ENCODE measurements at regions not wholly inside any gene's neighbourhood (a gene's known extent, or its start where the extent isn't known, plus 50 kb on each side); places are given as distances from the start of the nearest gene placed in this dataset.
"Not testable (repeated sequence)": the region's sequence is repeated elsewhere in the genome, so short reads cannot be mapped to it uniquely, and the experiment has no call there.

DNA sequence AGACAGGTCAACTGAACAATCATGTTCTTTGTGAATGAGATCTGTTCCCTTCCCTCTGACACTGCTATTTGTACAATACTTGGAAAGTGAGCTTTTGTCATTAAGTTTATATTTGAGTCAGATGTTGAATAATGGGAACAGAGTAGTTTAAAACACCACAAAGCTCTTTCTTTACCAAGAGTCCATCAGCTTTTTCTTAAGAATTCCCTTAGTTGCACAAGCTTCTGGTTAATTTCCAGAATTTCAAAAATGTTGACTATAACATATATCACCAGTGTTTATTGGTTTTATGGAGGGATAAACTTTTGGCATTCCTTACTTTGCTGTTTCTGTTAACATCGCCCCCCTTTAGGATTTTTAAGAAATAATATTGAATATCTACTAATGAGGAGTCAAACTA, 403.7 kb downstream of the CCDC85A start:
- in situ Hi-C loops (cut with MboI; ENCODE audit: low pct_unique_long_range_greater_than_20kb, low sequenced_read_pairs), result no loop called here
- no peak for DNase-seq

DNA sequence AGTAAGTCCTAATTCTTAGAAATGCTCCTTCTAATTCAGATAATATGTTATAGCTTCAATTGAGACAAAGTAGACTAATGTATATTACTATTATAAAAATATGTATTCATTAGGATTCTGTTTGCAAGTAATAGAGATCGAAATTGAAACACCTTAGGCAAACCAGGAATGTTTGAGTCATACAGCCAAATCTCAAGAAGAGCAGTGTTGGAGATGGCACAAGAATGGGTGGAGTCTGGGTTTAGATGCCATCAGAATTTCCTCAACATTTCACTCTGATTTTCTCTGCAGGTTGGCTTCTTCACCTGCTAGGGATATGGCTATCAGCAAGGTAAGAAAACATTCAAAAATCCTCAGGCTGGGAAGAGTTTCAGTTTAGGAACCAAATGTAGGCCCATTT, 405.4 kb downstream of the CCDC85A start:
- in situ Hi-C loops (cut with MboI; ENCODE audit: low pct_unique_long_range_greater_than_20kb, low sequenced_read_pairs), result no loop called here
- DNase-seq, result no peak

DNA sequence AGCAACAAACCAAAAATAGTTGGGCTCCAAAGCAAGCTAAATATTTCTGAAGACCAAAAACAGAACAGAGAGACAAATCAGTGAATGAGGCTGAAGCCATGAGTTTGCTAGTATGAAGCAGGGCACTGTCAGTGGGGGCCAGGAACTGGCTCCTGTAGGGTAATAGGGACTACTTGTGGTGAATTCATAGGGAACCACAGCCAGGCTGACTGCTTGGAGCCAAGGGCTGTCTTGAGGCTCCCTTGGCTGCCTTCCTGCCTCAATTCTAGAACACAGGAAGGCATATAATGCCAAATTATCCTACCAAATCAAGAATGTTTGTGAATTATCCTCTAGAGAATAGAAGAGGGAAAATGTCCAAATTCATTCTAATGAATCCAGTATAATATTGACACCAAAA, 406.0 kb downstream of the CCDC85A start:
- DNase-seq, result no peak
- in situ Hi-C loops (cut with MboI; ENCODE audit: low pct_unique_long_range_greater_than_20kb, low sequenced_read_pairs), result no loop called here

DNA sequence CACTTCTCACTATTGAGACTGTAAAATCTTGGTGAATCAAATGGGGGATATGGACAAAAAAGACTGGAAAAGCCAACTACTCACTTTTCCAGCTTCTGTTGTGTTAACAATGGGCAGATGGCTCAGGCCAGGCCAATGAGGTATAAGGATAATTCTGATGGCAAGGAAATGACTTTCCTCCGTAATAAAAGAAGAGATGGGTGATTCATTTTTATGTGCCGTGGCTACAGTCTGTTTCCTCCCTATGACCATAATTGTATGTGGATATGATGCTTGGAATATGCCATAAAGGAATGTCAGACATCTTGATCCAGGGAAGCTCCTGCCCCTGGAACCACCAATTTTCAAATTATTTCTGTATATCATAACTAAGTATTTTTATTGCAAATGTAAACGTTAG, 406.8 kb downstream of the CCDC85A start:
- DNase-seq, result no peak
- in situ Hi-C loops (cut with MboI; ENCODE audit: low pct_unique_long_range_greater_than_20kb, low sequenced_read_pairs), result no loop called here

DNA sequence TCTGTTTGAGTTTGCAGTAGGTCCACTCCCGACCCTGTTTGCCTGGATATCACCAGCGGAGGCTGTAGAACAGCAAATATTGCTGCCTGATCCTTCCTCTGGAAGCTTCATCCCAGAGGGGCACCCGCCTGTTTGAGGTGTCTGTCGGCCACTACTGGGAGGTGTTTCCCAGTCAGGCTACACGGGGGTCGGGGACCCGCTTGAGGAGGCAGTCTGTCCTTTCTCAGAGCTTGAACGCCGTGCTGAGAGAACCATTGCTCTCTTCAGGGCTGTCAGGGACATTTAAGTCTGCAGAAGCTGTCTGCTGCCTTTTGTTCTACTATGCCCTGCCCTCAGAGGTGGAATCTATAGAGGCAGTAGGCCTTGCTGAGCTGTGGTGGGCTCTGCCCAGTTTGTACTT, 422.3 kb downstream of the CCDC85A start:
- DNase-seq; in situ Hi-C loops (cut with MboI; ENCODE audit: low pct_unique_long_range_greater_than_20kb, low sequenced_read_pairs): not testable (repeated sequence)

DNA sequence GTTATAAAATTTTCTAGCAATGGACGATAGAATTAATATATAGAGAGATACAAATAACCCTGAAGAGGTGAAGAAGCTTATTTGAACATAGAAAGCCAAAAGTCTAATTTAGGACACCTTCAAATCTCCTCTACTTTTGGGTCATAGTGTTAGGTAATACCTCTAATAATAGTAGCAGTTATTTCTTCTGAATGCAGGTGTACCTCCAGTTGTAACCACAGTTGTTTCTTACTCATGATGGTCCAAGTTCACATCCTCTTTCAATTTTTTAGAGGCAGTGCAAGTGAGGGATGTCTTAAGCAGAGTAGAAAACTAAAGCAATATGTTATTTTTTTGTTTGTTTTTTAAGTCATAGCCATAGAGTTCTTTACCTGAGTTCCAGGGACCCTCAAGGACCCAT, 429.5 kb downstream of the CCDC85A start:
- in situ Hi-C loops (cut with MboI; ENCODE audit: low pct_unique_long_range_greater_than_20kb, low sequenced_read_pairs), result no loop called here
- no peak for DNase-seq

DNA sequence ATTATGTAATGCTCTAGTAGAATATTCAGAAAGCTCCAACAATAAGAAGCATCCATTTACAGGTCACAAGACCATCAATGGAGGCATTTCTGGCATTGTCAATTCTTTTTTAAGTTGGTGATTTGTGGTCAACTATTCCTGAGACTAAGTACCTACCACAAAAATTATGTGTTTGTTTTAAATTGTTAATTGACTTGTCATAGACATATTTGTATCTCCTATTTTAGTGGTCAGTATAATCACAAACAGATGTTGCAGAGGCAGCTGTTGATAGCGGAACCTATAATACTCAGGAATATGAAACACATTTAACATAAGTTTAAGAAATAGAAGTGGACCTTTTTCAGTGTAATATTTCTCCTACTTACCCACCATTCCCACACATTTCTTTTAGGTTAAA, 430.1 kb downstream of the CCDC85A start:
- DNase-seq, result no peak
- in situ Hi-C loops (cut with MboI; ENCODE audit: low pct_unique_long_range_greater_than_20kb, low sequenced_read_pairs), result no loop called here

DNA sequence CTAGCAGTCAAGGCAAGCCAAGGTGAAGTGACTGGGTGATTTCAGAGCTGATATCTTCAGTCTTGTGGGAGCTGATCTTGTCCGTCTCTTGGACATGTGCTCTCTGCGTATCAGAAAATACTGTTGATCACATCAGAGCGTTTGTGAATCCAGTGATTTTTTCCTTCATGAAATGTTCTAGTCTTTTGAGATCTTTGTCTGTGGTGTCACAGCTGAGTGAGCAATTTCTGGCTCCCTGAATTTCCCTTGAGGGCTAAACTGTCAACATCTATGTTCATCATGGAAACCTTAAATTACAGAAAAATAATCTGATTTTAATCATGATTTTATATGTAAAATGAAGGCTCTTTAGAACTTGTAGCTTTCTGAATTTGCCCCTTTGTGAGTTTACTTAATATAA, 432.0 kb downstream of the CCDC85A start:
- in situ Hi-C loops (cut with MboI; ENCODE audit: low pct_unique_long_range_greater_than_20kb, low sequenced_read_pairs), result no loop called here
- no peak for DNase-seq

DNA sequence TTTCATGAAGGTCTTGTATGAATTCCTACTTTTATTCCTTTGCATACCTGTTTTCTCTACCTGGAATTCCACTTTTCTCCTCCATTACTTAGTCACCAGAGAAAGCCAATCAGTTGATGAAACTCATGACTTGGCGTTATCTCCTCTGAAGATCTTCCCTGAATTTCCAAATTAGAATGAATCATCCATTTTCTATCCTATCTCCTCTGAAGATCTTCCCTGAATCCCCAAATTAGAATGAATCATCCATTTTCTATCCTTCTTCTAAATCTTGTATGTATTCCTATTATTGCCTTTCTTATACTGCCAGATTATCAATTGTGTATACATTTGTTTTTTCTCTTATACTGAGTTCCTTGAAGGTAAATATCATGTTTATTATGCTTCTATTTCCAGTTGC, 440.4 kb downstream of the CCDC85A start:
- no peak for DNase-seq
- in situ Hi-C loops (cut with MboI; ENCODE audit: low pct_unique_long_range_greater_than_20kb, low sequenced_read_pairs), result no loop called here

DNA sequence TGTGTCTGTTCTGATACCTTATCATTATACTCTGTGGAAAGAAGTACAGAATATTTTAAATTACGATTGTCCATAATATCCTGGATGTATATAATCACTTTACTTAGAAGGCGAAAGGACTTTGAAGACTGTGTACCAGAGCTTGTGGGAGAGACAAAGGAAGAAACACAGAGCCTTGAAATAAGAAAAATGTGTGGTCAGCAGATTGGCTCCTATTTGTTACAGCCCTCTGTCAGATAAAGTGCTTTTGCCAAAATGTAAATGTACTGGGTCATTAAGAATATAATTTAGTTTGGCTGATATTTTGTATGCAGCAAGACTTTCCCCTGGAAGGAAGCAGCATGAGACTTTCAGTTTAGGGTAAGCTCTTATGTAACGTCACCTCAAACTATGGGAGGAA, 443.1 kb downstream of the CCDC85A start:
- in situ Hi-C loops (cut with MboI; ENCODE audit: low pct_unique_long_range_greater_than_20kb, low sequenced_read_pairs), result no loop called here

DNA sequence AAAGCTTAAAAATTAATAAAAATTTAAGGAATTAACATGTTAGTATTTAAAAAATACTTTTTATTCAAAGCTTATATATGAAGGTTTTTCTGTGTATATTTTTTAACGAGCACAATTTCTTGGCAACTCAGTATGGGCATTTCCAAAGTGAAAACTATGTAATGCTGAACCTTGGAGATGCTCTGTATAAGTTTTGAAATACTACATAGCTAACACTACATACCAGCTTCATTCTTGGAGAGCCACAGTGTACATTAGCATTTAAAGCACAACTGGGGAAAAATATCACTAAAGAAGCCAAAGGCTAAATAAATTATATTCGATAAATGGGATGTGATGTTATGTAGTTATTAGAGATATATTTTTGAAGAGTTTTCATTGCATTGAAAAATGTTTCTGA, 446.5 kb downstream of the CCDC85A start:
- no peak for DNase-seq
- in situ Hi-C loops (cut with MboI; ENCODE audit: low pct_unique_long_range_greater_than_20kb, low sequenced_read_pairs), result no loop called here

More for the DNA sequence above, 443.1 kb downstream of the CCDC85A start:
- DNase-seq, result no peak

DNA sequence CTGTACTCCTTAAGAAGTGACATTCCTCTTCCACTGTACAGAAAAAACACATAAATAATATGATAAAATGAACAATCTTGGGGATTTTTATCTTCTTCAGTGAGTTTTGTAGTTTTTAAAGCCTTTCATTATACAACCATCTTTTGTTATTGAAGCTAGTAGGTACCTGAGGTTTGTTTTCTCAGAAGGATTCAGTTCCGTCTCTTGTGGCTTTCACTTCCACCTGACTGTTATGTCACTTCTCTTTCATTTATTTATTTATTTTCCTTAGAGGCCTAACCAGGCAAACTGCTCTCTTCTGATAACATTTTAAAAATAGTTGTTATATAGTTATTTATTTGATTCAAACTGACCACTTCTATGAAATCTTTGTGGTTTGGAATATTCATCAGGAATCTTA, 464.2 kb downstream of the CCDC85A start:
- no peak for DNase-seq
- in situ Hi-C loops (cut with MboI; ENCODE audit: low pct_unique_long_range_greater_than_20kb, low sequenced_read_pairs), result no loop called here

DNA sequence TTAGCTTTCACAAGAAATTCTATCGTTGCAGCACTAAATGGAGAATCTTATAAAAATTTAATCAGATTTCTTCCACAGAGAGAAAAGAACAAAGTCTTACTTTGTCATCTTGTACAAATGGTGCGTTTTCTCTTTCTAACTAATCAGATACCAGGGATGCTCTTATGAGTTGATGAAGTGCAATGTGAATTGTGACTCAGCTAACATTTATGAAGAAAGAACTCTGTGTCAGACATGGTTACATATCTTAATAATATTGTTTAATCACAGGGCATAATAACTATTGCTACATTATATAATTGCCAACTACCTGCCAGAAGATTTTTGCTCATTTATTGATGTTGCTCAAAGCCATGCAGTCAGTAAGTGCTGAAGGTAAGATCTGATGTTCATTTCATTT, 465.0 kb downstream of the CCDC85A start:
- DNase-seq, result no peak
- in situ Hi-C loops (cut with MboI; ENCODE audit: low pct_unique_long_range_greater_than_20kb, low sequenced_read_pairs), result no loop called here

DNA sequence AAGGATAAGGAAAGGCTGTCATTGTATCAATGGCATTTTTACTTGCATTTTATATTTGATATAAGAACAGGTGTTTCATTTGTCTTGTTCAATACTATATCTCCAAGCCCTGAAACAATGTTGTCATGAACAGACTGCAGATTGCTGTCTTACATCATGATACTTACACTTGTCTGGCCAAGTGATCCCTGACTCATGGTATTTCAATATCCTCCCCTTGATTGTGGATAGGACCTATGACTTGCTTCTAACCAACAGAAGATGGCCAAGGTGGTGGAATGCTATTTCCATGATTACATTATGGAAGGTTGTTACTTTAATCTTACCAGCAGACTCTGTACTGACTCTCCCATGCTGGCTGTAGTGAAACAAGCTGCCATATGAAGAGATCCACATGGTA, 471.1 kb downstream of the CCDC85A start:
- no peak for DNase-seq
- in situ Hi-C loops (cut with MboI; ENCODE audit: low pct_unique_long_range_greater_than_20kb, low sequenced_read_pairs), result no loop called here

DNA sequence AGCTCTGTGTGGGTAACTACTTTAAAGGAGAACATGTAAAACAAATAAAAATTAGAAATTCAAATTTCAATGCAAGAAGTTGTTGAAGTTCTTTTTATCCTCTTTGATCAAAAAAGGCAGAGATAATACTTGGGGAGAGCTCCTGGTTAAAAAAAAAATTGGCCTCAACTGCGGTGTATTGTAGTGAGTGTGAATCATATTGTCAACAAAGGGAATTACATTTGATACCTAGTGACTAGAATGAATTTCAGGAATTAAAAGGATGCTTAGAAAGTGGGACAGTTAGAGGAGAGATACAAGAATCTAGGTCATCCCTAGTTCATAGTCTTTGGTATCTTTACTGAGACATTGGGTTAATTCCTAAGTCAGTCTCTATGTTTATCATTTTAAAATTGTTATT, 473.0 kb downstream of the CCDC85A start:
- DNase-seq, result no peak
- in situ Hi-C loops (cut with MboI; ENCODE audit: low pct_unique_long_range_greater_than_20kb, low sequenced_read_pairs), result no loop called here

DNA sequence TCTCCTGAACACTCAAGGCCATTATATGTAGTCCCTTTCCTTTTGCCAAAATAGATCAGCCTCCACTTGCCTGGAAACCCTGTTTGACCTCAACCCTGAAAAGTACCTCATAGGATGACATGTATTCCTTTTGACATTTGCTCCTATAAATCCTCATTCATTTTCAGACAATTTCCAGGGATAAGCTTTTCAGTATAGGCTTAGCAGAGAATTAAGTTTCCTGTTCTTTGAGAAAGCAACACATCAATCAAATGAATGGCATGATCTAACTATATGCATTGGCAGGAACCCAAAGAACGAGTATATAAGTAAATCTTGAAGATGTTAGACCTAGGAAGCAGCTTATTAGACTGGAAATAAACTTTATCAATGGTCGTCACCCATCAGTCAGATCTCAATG, 483.0 kb downstream of the CCDC85A start:
- no peak for DNase-seq
- in situ Hi-C loops (cut with MboI; ENCODE audit: low pct_unique_long_range_greater_than_20kb, low sequenced_read_pairs), result no loop called here

DNA sequence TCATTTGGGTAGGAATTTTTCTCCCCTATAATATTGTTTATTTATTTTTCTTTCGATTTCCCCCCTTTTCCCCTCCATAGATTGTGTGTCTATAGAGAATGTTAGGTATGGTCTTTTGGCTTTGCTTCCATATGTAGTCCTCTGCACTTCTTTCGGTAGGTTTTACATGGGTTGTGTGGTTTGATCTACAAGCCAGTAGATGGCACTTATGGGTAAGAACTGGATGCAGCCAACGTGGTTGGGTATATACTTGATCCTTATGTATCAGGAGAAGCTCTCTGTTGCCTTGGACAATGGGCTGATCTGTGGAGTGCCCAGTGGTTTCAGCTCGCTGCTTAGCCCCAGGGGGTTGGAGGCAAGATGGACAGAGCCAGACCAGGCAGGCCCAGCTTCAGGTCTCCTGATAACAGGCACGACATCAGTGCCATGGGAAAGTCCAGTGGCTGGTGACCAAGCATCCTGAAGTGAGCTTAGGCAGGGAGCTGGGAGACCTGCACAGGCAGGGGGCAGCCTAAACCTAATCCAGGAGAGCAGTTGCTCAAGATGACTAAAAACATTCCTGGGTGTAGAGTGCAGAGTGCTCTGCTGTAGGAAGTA, 488.3 kb downstream of the CCDC85A start:
- DNase-seq, result no peak

DNA sequence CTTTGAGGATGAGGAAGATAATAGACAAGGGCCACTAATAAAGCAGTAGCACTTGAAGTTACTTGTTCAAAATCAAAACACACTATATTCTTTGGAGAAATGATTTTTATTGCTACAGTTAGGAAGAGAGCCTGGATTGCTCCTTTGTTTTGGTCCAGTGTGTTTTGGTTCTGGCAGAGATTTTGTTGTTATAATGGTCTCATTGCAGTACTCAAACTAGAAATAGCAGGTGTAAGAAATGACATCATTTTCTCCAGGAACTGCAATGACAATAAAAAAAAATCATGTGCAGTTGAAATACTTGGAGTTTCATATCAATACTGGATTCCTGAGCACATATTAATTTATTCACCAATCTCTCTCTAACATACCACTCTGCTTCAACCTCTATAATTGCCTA, 490.3 kb downstream of the CCDC85A start:
- in situ Hi-C loops (cut with MboI; ENCODE audit: low pct_unique_long_range_greater_than_20kb, low sequenced_read_pairs), result no loop called here
- DNase-seq, result no peak

More for the DNA sequence above, 488.3 kb downstream of the CCDC85A start:
- in situ Hi-C loops (cut with MboI; ENCODE audit: low pct_unique_long_range_greater_than_20kb, low sequenced_read_pairs), result no loop called here

DNA sequence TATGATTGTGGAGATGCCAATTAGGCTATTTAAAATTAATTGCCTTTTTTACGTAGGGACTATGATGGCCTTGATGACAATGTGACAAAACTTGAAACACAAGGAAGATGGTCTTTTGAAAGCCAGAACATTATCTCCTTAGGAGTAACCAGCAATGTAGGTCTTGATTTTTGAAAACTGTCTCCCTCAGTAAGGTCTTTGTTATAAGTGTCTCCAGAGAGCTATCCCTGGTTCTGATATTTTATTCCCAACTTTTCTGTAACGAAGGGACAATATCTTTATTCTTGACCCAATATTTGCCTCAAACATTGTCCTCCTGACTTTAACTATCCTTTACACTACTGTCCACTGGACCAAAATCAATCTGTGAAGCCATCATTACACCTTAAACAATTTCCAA, 493.2 kb downstream of the CCDC85A start:
- DNase-seq, result no peak
- in situ Hi-C loops (cut with MboI; ENCODE audit: low pct_unique_long_range_greater_than_20kb, low sequenced_read_pairs), result no loop called here

DNA sequence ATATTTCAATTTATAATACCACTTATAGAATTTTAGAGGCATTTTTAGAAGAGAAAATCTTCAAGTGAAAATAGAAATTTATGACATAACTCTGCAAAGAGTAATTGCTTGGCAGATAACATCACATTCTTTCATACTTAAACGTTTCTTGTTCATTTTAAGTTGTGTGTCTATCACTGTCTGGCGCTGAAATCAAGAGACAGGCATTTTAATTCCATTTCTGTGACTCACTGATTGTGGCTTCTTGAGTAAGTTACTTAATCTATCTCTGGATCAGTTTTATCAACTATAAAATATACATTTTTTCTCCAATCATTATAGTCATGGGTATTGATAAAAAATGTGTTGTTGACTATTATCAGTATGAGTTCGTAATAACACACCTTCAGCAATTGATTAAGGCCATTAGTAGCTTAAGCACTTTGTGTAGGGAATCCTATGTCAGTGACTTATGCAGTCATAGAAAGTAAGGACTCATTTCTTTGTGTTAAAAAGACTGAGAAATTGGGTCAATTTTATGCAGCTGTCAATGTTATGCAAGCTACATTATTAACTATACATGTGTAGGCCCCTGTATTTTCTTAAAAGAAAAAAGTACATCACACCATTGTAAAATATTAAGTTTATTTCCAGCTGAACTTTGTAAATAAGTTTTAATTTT, 497.3 kb downstream of the CCDC85A start:
- in situ Hi-C loops (cut with MboI; ENCODE audit: low pct_unique_long_range_greater_than_20kb, low sequenced_read_pairs), result no loop called here
- no peak for DNase-seq

DNA sequence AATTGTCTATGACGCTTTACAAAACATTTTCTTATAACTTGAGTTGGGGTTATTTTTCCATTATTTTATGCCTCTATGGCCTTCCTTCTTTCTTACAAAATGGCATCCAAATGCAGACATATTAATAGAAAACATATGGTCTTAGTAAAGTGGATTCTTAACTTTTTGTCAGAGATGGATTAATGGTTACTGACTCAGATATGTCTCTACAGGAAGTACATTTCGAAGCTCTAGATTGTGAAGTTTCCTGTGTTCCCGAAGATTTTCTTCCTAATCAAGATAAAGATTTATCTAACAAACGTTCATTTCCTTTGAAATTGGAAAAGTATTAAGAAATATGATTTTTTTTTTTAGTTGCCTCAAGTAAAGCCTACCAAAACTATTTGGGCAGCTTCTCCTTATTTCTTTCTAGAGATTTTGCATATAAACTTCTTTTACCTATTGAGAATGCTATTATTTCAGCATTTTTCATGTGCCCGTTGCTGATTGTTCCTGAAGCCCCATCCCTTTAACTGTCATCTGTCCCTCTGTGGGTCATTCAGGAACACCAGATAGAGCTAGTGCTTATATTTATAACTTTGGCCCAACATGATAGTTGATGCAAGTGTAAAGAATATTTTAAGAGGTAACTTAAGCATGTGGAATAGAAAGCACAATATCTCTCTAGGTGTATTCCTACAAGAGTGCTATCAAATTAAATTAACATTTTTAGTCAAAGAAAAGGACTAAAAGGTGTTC, 498.0 kb downstream of the CCDC85A start:
- in situ Hi-C loops (cut with MboI; ENCODE audit: low pct_unique_long_range_greater_than_20kb, low sequenced_read_pairs), result no loop called here
- DNase-seq, result no peak
